Esophagus muscularis mucosa (tissue), 4 donors: ENCODE measurements at regions not wholly inside any gene's neighbourhood (a gene's known extent, or its start where the extent isn't known, plus 50 kb on each side); places are given as distances from the start of the nearest gene placed in this dataset.
"Not testable (repeated sequence)": the region's sequence is repeated elsewhere in the genome, so short reads cannot be mapped to it uniquely, and the experiment has no call there.

Experiments used
- DNase-seq: peaks from one replicate; pipeline ENCODE4 v3.0.0-alpha.2; 2017; ENCODE audit errors: extremely low spot score
- H3K27ac ChIP-seq, 4 donors: fragments of 200-600 bp; sonication (generic); replicated peaks in 1 of 4; 1 replicate in 3 of 4; 2 replicates in 1 of 4; pipeline ENCODE4 v1.5.1; 2016 to 2019; ENCODE audit warnings: mild to moderate bottlenecking in 1 of 4
- H3K27me3 ChIP-seq, 4 donors: fragments of 200-600 bp; sonication (generic); one replicate each; pipeline versions ENCODE4 v1.5.1 to v1.6.0; 2016 to 2019
- H3K36me3 ChIP-seq, 4 donors: fragments of 200-600 bp; sonication (generic); one replicate each; pipeline ENCODE4 v1.5.1; 2016 to 2019
- H3K4me1 ChIP-seq, 4 donors: fragments of 200-600 bp; sonication (generic); one replicate each; pipeline ENCODE4 v1.5.1; 2016 to 2019
- H3K4me3 ChIP-seq, 4 donors: fragments of 200-600 bp; sonication (generic); 1 replicate in 2 of 4; 2 replicates in 2 of 4; pipeline ENCODE4 v1.5.1; 2016 to 2019; ENCODE audit warnings: mild to moderate bottlenecking in 4 of 4, moderate library complexity in 1 of 4
- H3K9me3 ChIP-seq, 4 donors: fragments of 200-600 bp; sonication (generic); 1 replicate in 3 of 4; 2 replicates in 1 of 4; pipeline ENCODE4 v1.5.1; 2016 to 2019
- EP300 ChIP-seq: sonication (generic); formaldehyde crosslinking; IDR thresholded peaks from one replicate; pipeline ENCODE4 v1.6.1; 2017; ENCODE audit warnings: antibody characterized with exemption
- POLR2A ChIP-seq: fragments of 450-650 bp; IDR thresholded peaks from one replicate; pipeline ENCODE4 v1.6.1; 2017; ENCODE audit warnings: antibody characterized with exemption, moderate library complexity, mild to moderate bottlenecking, low read depth
- POLR2AphosphoS5 ChIP-seq, 2 donors: sonication (generic); formaldehyde crosslinking; IDR thresholded peaks; one replicate each; pipeline ENCODE4 v1.6.1; 2017; ENCODE audit warnings: antibody characterized with exemption in 2 of 2
- WGBS: methylation state at CpG from one replicate; pipeline ENCODE4 v1.1.5; 2018; 5-methylcytosine and 5-hydroxymethylcytosine counted together
- intact Hi-C: fragments of 100-400 bp; cut with DNase I; formaldehyde crosslinking; loops from one replicate; pipeline ENCODE4 v1.15.1; 2023
- TF ChIP-seq, protein P1 (sequence below), 3 experiments: fragments of 200-600 bp in 2 of 3; fragments of 450-650 bp in 1 of 3; sonication (generic) in 2 of 3; IDR thresholded peaks; one replicate each; pipeline ENCODE4 v1.5.1; 2017 to 2019; ENCODE audit warnings: antibody characterized with exemption in 3 of 3, mild to moderate bottlenecking in 2 of 3, moderate library complexity in 1 of 3

DNA sequence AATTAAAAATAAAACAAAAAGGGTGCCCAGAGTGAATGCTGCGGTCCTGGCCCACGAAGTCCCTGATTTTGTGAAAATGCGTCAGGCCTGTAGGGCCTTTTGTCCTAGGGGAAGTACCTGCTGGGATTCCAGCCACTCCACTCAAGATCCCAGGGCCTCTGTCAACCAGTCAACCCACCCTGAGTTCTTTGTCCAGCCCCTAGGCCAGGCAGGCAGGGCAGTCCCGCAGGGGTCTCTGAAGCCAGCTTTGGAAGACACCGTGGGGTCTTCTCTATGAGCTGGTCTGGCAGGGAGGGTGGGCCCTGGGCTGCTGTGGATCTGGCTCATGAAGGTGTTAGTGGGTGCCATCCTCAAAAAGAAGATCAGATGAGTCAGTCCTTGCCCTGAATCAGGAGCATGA lies 452.5 kb upstream of the MKI67 start:
- peak; percentile 85 for DNase-seq
- WGBS, result 95% methylated on average over 5 of the region's 5 CpGs
- H3K9me3 ChIP-seq, result no peaks in the 10 kb centered on the region
- H3K4me1 ChIP-seq, result no peaks in the 10 kb centered on the region
- intact Hi-C loops, result no loop called here
- no peaks in the 10 kb centered on the region for H3K27me3 ChIP-seq
- TF ChIP-seq, protein P1, sequence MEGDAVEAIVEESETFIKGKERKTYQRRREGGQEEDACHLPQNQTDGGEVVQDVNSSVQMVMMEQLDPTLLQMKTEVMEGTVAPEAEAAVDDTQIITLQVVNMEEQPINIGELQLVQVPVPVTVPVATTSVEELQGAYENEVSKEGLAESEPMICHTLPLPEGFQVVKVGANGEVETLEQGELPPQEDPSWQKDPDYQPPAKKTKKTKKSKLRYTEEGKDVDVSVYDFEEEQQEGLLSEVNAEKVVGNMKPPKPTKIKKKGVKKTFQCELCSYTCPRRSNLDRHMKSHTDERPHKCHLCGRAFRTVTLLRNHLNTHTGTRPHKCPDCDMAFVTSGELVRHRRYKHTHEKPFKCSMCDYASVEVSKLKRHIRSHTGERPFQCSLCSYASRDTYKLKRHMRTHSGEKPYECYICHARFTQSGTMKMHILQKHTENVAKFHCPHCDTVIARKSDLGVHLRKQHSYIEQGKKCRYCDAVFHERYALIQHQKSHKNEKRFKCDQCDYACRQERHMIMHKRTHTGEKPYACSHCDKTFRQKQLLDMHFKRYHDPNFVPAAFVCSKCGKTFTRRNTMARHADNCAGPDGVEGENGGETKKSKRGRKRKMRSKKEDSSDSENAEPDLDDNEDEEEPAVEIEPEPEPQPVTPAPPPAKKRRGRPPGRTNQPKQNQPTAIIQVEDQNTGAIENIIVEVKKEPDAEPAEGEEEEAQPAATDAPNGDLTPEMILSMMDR (IDR thresholded peaks at IDR 0.05), result no peak
- TF ChIP-seq POLR2AphosphoS5 (IDR thresholded peaks at IDR 0.05) (no peak), POLR2A (no peak), EP300 (no peak)
- no peak overlapping the region for H3K27ac ChIP-seq
- no peak overlapping the region for H3K4me3 ChIP-seq
- no peaks in the 10 kb centered on the region for H3K36me3 ChIP-seq

DNA sequence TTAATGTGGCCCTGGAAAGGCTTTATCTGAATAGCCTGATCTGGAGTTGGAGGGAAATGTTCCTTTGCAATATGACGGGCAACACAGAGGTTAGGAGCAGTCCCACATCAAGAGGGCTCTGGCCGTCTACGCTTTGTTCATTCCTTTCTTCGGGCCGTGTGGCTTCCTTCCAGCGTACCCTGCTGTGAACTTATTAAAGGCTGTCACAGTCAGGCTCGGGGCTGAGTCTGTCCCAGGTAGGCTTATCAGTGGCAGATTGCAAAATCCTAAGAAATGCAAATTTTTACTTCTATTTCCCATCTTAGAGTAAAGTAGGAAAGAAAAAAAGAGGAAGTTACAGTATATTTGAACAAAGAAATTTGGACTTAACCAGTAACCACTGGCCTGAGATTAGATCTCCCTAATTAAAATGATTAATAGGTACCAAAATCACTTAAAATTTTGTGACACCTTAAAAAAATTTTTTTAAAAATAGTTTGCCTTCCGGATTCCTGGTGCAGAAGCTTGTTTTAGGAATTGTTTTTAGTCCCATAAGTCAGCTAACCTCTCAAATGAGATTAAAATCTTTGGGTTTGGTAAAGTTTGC lies 453.1 kb upstream of the MKI67 start:
- Histone ChIP-seq H3K4me1 (no peaks in the 10 kb centered on the region), H3K27ac (no peak overlapping the region), H3K27me3 (no peaks in the 10 kb centered on the region), H3K4me3 (no peak overlapping the region), H3K36me3 (no peaks in the 10 kb centered on the region), H3K9me3 (no peaks in the 10 kb centered on the region)
- TF ChIP-seq POLR2A, result no peak
- no peak for TF ChIP-seq EP300
- TF ChIP-seq POLR2AphosphoS5 (IDR thresholded peaks at IDR 0.05), result no peak
- TF ChIP-seq, protein P1 (IDR thresholded peaks at IDR 0.05), result no peak
- WGBS, result 79% methylated on average over 8 of the region's 8 CpGs
- DNase-seq, result no peak
- intact Hi-C loops, result no loop called here

DNA sequence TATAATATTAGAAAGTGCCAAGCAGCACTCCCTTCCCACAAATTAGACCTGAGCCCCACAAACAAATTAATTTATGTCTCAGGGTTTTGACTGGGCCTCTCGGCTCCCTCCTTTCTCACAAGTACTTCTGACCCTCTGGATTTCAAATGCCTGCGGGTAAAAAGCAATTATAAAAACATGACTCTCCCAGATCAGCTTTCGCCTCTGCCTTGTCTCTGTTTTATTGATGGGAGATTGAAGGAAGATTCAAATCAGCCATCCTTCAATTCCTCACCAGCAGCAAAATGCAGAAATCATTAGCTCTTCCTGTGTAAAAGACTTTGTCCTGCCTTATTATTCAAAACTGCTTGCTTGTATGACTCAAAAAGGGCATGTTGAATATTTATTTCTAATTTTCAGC lies 453.7 kb upstream of the MKI67 start:
- no peaks in the 10 kb centered on the region for H3K4me1 ChIP-seq
- no peak overlapping the region for H3K27ac ChIP-seq
- H3K36me3 ChIP-seq, result no peaks in the 10 kb centered on the region
- no peak overlapping the region for H3K4me3 ChIP-seq
- no peaks in the 10 kb centered on the region for H3K27me3 ChIP-seq
- H3K9me3 ChIP-seq, result no peaks in the 10 kb centered on the region
- intact Hi-C loops, result no loop called here
- DNase-seq, result no peak
- WGBS, result 78% methylated on average over 3 of the region's 3 CpGs
- no peak for TF ChIP-seq POLR2A
- TF ChIP-seq, protein P1 (IDR thresholded peaks at IDR 0.05), result no peak
- TF ChIP-seq POLR2AphosphoS5 (IDR thresholded peaks at IDR 0.05), result no peak
- TF ChIP-seq EP300, result no peak

DNA sequence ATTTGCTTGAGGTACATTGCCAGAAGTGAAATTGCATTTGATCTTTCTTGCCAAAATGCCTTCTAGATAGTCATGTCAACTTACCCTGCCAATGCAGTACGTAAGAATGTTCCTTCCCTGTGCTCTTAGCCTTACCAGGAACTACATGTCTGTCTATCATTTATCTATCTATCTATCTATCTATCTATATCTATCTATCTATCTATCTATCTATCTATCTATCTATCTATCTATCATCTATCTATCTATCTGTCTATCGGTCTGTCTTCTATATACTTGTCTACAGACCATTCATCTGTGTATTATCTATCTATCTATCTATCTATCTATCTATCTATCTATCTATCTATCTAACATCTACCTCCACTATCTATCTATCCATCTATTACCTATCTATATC lies 456.9 kb upstream of the MKI67 start:
- H3K9me3 ChIP-seq, intact Hi-C loops, H3K4me3 ChIP-seq, H3K27me3 ChIP-seq, H3K4me1 ChIP-seq, DNase-seq, H3K36me3 ChIP-seq, H3K27ac ChIP-seq: not testable (repeated sequence)
- 89% methylated on average over 2 of the region's 2 CpGs for WGBS

DNA sequence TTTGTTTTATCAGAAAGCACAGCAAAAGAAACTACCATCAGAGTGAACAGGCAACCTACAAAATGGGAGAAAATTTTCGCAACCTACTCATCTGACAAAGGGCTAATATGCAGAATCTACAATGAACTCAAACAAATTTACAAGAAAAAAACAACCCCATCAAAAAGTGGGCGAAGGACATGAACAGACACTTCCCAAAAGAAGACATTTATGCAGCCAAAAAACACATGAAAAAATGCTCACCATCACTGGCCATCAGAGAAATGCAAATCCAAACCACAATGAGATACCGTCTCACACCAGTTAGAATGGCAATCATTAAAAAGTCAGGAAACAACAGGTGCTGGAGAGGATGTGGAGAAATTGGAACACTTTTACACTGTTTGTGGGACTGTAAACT lies 460.4 kb upstream of the MKI67 start:
- DNase-seq, H3K4me1 ChIP-seq, H3K27ac ChIP-seq, H3K9me3 ChIP-seq, H3K27me3 ChIP-seq, H3K4me3 ChIP-seq, intact Hi-C loops, H3K36me3 ChIP-seq: not testable (repeated sequence)
- WGBS, result 93% methylated on average over 3 of the region's 3 CpGs

DNA sequence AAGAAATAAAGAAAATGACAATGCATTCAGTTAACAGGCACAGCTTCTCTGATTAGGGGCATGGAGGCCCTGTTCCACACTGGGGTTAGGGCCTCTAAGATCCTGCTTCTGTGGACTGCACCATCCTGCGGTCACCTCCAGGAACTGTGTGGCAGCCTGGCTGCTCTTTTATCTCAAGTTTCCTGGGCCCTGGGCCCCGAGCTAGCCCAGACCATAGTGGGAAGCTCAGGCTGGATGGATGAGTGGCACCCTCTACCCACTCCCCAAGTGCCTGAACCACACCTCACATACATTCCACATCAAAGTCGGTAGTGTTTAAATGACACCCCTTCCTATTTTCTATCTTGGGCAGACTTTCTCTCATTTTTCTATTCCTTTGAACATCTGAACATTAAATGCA lies 461.5 kb upstream of the MKI67 start:
- intact Hi-C loops, result no loop called here
- H3K9me3 ChIP-seq, result no peaks in the 10 kb centered on the region
- WGBS, result 86% methylated on average over 3 of the region's 3 CpGs

More for the DNA sequence above, 461.5 kb upstream of the MKI67 start:
- TF ChIP-seq EP300, result no peak
- no peak for TF ChIP-seq POLR2A
- TF ChIP-seq, protein P1 (IDR thresholded peaks at IDR 0.05), result no peak
- no peak for TF ChIP-seq POLR2AphosphoS5 (IDR thresholded peaks at IDR 0.05)
- Histone ChIP-seq H3K36me3 (no peaks in the 10 kb centered on the region), H3K4me3 (no peak overlapping the region), H3K4me1 (no peaks in the 10 kb centered on the region), H3K27me3 (no peaks in the 10 kb centered on the region), H3K27ac (no peak overlapping the region)
- DNase-seq, result no peak
